OCI-LY1 (cell line): ENCODE measurements at regions not wholly inside any gene's neighbourhood (a gene's known extent, or its start where the extent isn't known, plus 50 kb on each side); places are given as distances from the start of the nearest gene placed in this dataset.

ENCODE experiments used
- H2AFZ ChIP-seq: fragments of 200-600 bp; sonication (generic), shearing (Covaris generic); 2 replicates; pipeline ENCODE4 v1.6.0; 2014; ENCODE audit warnings: antibody characterized with exemption, mild to moderate bottlenecking, low read length
- H3F3A ChIP-seq: fragments of 200-600 bp; sonication (generic), shearing (Covaris generic); 2 replicates; pipeline ENCODE4 v1.6.0; 2014; ENCODE audit warnings: mild to moderate bottlenecking, antibody characterized with exemption, low read length, moderate library complexity; ENCODE audit not compliant: insufficient read depth
- H3K27ac ChIP-seq: fragments of 200-600 bp; sonication (generic); 2 replicates; pipeline ENCODE4 v1.5.1; 2014; ENCODE audit warnings: low read length, mixed run types, mild to moderate bottlenecking, low read depth; ENCODE audit not compliant: poor library complexity, severe bottlenecking
- H3K27me3 ChIP-seq: fragments of 200-600 bp; sonication (generic); 2 replicates; pipeline ENCODE4 v1.6.0; 2014; ENCODE audit warnings: antibody characterized with exemption, mild to moderate bottlenecking, low read length, moderate library complexity; ENCODE audit not compliant: insufficient read depth
- H3K36me3 ChIP-seq: fragments of 200-600 bp; sonication (generic); 2 replicates; pipeline ENCODE4 v1.6.1; 2014; ENCODE audit warnings: mild to moderate bottlenecking, antibody characterized with exemption, low read length, moderate library complexity, mixed read lengths; ENCODE audit not compliant: insufficient read depth
- H3K4me1 ChIP-seq: fragments of 200-600 bp; sonication (generic); 2 replicates; pipeline ENCODE4 v1.5.1; 2014; ENCODE audit warnings: mild to moderate bottlenecking, low read length, moderate library complexity; ENCODE audit not compliant: insufficient read depth, severe bottlenecking
- H3K4me2 ChIP-seq: fragments of 200-600 bp; sonication (generic), shearing (Covaris generic); 2 replicates; pipeline ENCODE4 v1.6.1; 2014; ENCODE audit warnings: low read length
- H3K4me3 ChIP-seq: fragments of 200-600 bp; sonication (generic); 2 replicates; pipeline ENCODE4 v1.5.1; 2014; ENCODE audit warnings: low read length, low read depth, mild to moderate bottlenecking, mixed read lengths; ENCODE audit not compliant: poor library complexity, severe bottlenecking
- H3K79me2 ChIP-seq: fragments of 200-600 bp; shearing (Covaris generic); 2 replicates; pipeline ENCODE4 v1.6.1; 2016; ENCODE audit warnings: mixed run types, low read length, mixed read lengths; ENCODE audit not compliant: insufficient read depth
- H3K9ac ChIP-seq: fragments of 200-600 bp; sonication (generic), shearing (Covaris generic); 2 replicates; pipeline ENCODE4 v1.6.1; 2014; ENCODE audit warnings: mild to moderate bottlenecking, low read length, mixed read lengths
- H3K9me2 ChIP-seq: fragments of 200-600 bp; sonication (generic), shearing (Covaris generic); 2 replicates; pipeline ENCODE4 v1.6.1; 2014; ENCODE audit warnings: low read depth, mild to moderate bottlenecking, low read length, mixed read lengths
- H3K9me3 ChIP-seq: fragments of 200-600 bp; shearing (Covaris generic); 2 replicates; pipeline ENCODE4 v1.6.1; 2014; ENCODE audit warnings: low read length, mixed read lengths
- H4K20me1 ChIP-seq: fragments of 200-600 bp; sonication (generic), shearing (Covaris generic); 2 replicates; pipeline ENCODE4 v1.6.0; 2016; ENCODE audit warnings: mild to moderate bottlenecking, low read length; ENCODE audit not compliant: insufficient read depth
- CTCF ChIP-seq: fragments of 200-600 bp; sonication (generic), shearing (Covaris generic); IDR thresholded peaks from 2 replicates; pipeline ENCODE4 v1.5.1; 2017; ENCODE audit warnings: mild to moderate bottlenecking, antibody characterized with exemption, low read length, moderate library complexity, mixed read lengths
- EZH2 ChIP-seq: fragments of 200-600 bp; sonication (generic), shearing (Covaris generic); IDR thresholded peaks from 2 replicates; pipeline ENCODE4 v1.8.0; 2017; ENCODE audit warnings: borderline replicate concordance, mixed run types, mild to moderate bottlenecking, antibody characterized with exemption, low read length, moderate library complexity, mixed read lengths

GRCh38 chr13:110037925-110038573, 251.7 kb upstream of the IRS2 start:
- H3K4me2 ChIP-seq, result no peak overlapping the region

DNA sequence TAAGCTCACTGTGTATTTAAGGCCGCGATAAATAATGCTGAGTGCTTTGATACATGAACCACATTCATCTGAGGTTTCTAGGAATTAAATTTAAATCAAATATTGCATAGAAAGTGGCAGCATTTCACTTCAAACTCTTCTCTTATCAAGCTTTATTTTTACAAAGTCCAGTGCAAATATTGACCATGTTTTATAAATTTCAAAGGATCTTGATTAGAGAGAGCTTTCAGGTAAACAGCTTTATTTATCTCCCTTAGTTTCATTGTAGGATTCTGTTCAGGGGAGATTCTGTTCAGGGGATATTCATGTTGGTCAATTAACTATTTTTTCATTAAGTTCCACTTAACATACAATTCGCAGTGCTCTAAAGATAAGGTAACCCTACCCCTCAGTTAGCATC, 249.7 kb upstream of the IRS2 start:
- no peaks in the 10 kb centered on the region for H3K9me2 ChIP-seq
- H3K9ac ChIP-seq, result no peak overlapping the region
- no peaks in the 10 kb centered on the region for H3K36me3 ChIP-seq
- no peak for TF ChIP-seq CTCF
- no peak for TF ChIP-seq EZH2
- no peaks in the 10 kb centered on the region for H3K79me2 ChIP-seq
- H3K9me3 ChIP-seq, result no peaks in the 10 kb centered on the region
- H3F3A ChIP-seq, result no peaks in the 10 kb centered on the region
- H3K27me3 ChIP-seq, result no peaks in the 10 kb centered on the region
- no peak overlapping the region for H3K27ac ChIP-seq
- H3K4me3 ChIP-seq, result no peak overlapping the region
- H2AFZ ChIP-seq, result no peak overlapping the region
- H3K4me1 ChIP-seq, result no peaks in the 10 kb centered on the region
- no peaks in the 10 kb centered on the region for H4K20me1 ChIP-seq
- no peak overlapping the region for H3K4me2 ChIP-seq

More at GRCh38 chr13:110037925-110038573, 251.7 kb upstream of the IRS2 start:
- no peaks in the 10 kb centered on the region for H3K9me2 ChIP-seq
- no peaks in the 10 kb centered on the region for H3F3A ChIP-seq
- no peaks in the 10 kb centered on the region for H3K4me1 ChIP-seq
- H3K4me3 ChIP-seq, result no peak overlapping the region
- no peaks in the 10 kb centered on the region for H3K27me3 ChIP-seq
- H3K9me3 ChIP-seq, result no peaks in the 10 kb centered on the region
- no peak overlapping the region for H2AFZ ChIP-seq
- no peaks in the 10 kb centered on the region for H4K20me1 ChIP-seq
- no peaks in the 10 kb centered on the region for H3K79me2 ChIP-seq
- no peak overlapping the region for H3K27ac ChIP-seq
- H3K9ac ChIP-seq, result no peak overlapping the region
- TF ChIP-seq CTCF (no peak), EZH2 (no peak)
- H3K36me3 ChIP-seq, result no peaks in the 10 kb centered on the region

DNA sequence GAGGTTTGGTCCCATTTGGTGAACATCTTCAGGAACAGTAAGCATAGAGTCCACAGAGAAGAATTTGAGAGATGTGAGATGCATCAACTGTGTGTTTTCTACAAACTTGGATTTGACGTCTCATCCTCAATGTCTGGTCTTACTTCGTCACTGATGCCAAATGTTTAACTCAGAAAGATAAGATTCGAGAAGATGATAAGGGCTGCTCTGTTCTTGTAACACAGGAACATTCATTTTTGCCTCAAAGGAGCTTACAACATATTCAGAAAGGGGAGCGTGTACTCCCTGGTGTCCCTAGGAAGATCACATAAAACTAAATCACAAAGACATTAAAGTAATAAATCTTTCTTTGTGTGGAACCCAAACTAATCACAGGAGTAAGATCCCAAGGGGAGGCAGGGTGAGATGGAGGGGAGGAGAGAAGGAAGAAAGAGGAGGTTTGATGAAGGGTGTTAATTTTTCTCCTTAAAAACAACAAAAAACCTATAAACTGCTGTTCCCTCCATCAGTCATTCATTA, 247.7 kb upstream of the IRS2 start:
- no peaks in the 10 kb centered on the region for H3K36me3 ChIP-seq
- H3F3A ChIP-seq, result no peaks in the 10 kb centered on the region
- H3K4me3 ChIP-seq, result no peak overlapping the region
- no peaks in the 10 kb centered on the region for H3K9me3 ChIP-seq
- no peak overlapping the region for H2AFZ ChIP-seq
- H3K27ac ChIP-seq, result no peak overlapping the region
- no peaks in the 10 kb centered on the region for H3K27me3 ChIP-seq
- no peak overlapping the region for H3K4me2 ChIP-seq
- H3K4me1 ChIP-seq, result no peaks in the 10 kb centered on the region
- TF ChIP-seq CTCF, result no peak
- TF ChIP-seq EZH2, result no peak
- H3K9me2 ChIP-seq, result no peaks in the 10 kb centered on the region
- no peaks in the 10 kb centered on the region for H3K79me2 ChIP-seq
- no peak overlapping the region for H3K9ac ChIP-seq
- no peaks in the 10 kb centered on the region for H4K20me1 ChIP-seq
